GM12875 (cell line): ENCODE measurements at regions not wholly inside any gene's neighbourhood (a gene's known extent, or its start where the extent isn't known, plus 50 kb on each side); places are given as distances from the start of the nearest gene placed in this dataset.
"Not testable (repeated sequence)": the region's sequence is repeated elsewhere in the genome, so short reads cannot be mapped to it uniquely, and the experiment has no call there.

Source experiments
- H3K4me3 ChIP-seq: one replicate; pipeline ENCODE4 v1.5.1; 2011; ENCODE audit warnings: low read depth, low read length, control low read depth
- CTCF ChIP-seq: IDR thresholded peaks from 2 replicates; pipeline ENCODE4 v1.5.1; 2011; ENCODE audit warnings: low read depth, mild to moderate bottlenecking, control low read depth, inconsistent platforms, low read length, moderate library complexity, borderline replicate concordance; ENCODE audit not compliant: insufficient read depth

DNA sequence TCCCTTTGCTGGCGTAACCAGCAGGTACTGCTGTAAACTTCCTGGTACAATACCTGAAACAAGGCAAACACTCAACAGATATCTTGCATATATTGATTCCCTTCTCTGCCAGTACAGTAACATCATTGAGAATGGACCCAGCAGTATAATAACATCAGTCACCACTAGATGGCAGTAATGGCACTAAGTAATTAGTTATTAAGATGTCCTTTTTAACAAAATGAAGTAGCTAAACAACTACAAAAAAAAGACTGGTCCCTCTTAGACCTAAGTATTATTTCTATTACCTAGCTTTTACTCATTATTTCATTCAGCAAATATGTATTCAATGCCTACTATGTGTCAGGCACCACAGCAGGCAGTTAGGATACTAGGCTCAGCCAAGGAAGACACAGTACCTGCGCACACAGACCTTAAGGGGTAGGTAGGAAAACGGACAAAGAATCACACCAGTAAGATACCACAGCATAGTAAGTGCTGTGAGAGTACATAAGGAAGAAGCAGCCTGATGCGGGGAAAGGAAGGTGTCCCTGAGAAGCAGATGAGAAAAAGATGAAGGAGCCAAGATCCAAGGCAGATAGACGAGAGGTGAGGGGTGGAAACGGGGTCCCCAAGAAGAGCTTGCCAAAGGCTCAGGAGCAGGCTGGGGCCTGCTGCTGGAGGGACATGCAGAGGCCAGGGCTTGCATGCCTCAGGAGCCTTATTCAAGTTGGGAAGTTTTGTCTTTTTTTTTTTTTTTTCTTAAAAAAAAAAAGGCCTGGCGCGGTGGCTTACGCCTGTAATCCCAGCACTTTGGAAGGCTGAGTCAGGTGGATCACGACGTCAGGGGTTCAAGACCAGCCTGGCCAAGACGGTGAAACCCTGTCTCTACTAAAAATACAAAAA, 102.7 kb upstream of the CHD2 start:
- TF ChIP-seq CTCF = peak; percentile 24; the same call in 1 of the 2 replicates
- no peak overlapping the region for H3K4me3 ChIP-seq

GRCh38 chr15:92800013-92800412, 100.1 kb upstream of the CHD2 start:
- H3K4me3 ChIP-seq = no peak overlapping the region
- TF ChIP-seq CTCF = no peak

DNA sequence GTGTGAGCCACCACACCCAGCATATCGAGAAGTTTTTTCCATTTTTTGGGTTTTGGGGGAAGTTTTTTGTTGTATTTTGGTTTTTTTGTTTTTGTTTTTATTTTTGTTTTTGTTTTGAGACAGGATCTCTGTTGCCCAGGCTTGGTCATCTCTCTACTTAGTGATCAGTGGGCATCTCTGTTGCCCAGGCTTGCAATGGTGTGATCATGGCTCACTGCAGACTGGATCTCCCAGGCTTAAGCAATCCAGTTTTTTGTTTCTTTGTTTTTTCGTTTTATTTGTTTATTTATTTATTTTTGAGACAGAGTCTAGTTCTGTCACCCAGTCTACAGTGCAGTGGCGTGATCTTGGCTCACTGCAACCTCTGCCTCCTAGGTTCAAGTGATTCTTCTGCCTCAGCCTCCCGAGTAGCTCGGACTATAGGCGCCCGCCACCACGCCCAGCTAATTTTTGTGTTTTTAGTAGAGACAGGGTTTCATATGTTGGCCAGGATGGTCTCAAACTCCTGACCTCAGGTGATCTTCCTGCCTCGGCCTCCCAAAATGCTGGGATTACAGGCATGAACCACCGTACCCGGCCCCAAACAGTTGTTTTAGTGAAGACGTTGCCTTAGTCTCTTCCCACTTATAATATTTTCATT, 99.6 kb upstream of the CHD2 start:
- H3K4me3 ChIP-seq = not testable (repeated sequence)

GRCh38 chr15:92801056-92801773, 98.9 kb upstream of the CHD2 start:
- H3K4me3 ChIP-seq = not testable (repeated sequence)

DNA sequence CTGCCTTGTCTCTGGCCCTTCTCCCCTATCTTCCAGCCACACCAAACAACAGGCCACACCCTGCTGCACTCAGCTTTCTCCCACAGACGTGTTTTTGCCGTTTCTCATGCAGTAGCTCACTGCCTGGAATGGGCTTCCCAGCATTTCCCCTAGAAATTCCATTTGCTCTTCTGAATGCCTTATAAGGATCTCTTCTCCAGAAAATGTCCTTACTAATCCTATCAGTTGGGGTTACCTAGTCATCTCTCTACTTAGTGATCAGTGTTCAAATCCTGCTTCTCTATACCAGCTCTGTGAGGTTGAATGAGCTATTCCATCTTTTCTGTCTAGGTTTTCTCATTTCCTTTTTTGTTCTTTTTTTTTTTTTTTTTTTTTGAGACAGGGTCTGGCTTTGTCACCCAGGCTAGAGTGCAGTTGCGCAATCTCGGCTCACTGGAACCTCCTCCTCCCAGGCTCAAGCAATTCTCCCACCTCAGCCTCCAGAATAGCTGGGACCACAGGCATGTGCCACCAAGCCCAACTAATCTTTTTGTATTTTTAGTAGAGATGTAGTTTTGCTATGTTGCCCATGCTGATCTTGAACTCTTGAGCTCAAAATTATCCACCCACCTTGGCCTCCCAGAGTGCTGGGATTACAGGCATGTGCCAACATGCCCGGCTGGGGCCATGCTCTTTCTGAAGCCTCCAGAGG, 98.2 kb upstream of the CHD2 start:
- no peak for TF ChIP-seq CTCF
- no peak overlapping the region for H3K4me3 ChIP-seq

GRCh38 chr15:92803536-92803851, 96.6 kb upstream of the CHD2 start:
- no peak overlapping the region for H3K4me3 ChIP-seq
- no peak for TF ChIP-seq CTCF

GRCh38 chr15:92803852-92804609, 96.1 kb upstream of the CHD2 start:
- TF ChIP-seq CTCF = no peak
- no peak overlapping the region for H3K4me3 ChIP-seq

GRCh38 chr15:92804610-92804936, 95.6 kb upstream of the CHD2 start:
- H3K4me3 ChIP-seq = not testable (repeated sequence)
